ENCODE measurements at regions not wholly inside any gene's neighbourhood (a gene's known extent, or its start where the extent isn't known, plus 50 kb on each side); places are given as distances from the start of the nearest gene placed in this dataset.
A peak's percentile ranks its signal among the peaks of the same experiment; 100 is the strongest.

- no peaks in the 10 kb centered on the region for H3K36me3 ChIP-seq (ENCODE audit: control insufficient read depth, insufficient read depth, low read length)
- no peaks in the 10 kb centered on the region for H3K27me3 ChIP-seq (ENCODE audit: control insufficient read depth, insufficient read depth, low read length, poor library complexity, severe bottlenecking)
- no peak overlapping the region for H3K27ac ChIP-seq (ENCODE audit: low read depth, low read length)
- no peak for DNase-seq
- no peak overlapping the region for H3K27ac Mint-ChIP-seq
- H3K9me3 ChIP-seq (ENCODE audit: control insufficient read depth, low read length) = peaks cover 11% of the 10 kb centered on the region
- H3K4me3 Mint-ChIP-seq = no peak overlapping the region
- peaks cover 13% of the 10 kb centered on the region for H3K9me3 Mint-ChIP-seq
- no peak overlapping the region for H3K9ac ChIP-seq (ENCODE audit: extremely low read depth, low read length, poor library complexity, severe bottlenecking)
- TF ChIP-seq CTCF (conservative IDR thresholded peaks at IDR 0.05) = no peak
- no peaks in the 10 kb centered on the region for H3K4me1 ChIP-seq (ENCODE audit: control insufficient read depth, insufficient read depth, low read length)
- H3K36me3 Mint-ChIP-seq (ENCODE audit: low read depth) = peaks cover 10% of the 10 kb centered on the region
- 92 to 100% methylated on average over 2 to 6 of the region's 6 CpGs for WGBS, 2 experiments (ENCODE audit: insufficient coverage in 1 of 2, insufficient read length in 1 of 2)
- no peaks in the 10 kb centered on the region for H3K27me3 Mint-ChIP-seq (ENCODE audit: insufficient read depth)
- H3K4me3 ChIP-seq (ENCODE audit: low read length) = no peak overlapping the region
- H3K4me1 Mint-ChIP-seq = peaks cover 16% of the 10 kb centered on the region
Measured at GRCh38 chr3:21185816-21186314, 565.1 kb downstream of the ZNF385D start.

- H3K9me3 Mint-ChIP-seq = peaks cover 30% of the 10 kb centered on the region
- peaks cover 22% of the 10 kb centered on the region for H3K9me3 ChIP-seq (ENCODE audit: control insufficient read depth, low read length)
- no peak overlapping the region for H3K27ac ChIP-seq (ENCODE audit: low read depth, low read length)
- H3K4me3 Mint-ChIP-seq = no peak overlapping the region
- H3K4me1 ChIP-seq (ENCODE audit: control insufficient read depth, insufficient read depth, low read length) = no peaks in the 10 kb centered on the region
- no peak overlapping the region for H3K27ac Mint-ChIP-seq
- 90 to 94% methylated on average over 2 to 3 of the region's 3 CpGs for WGBS, 2 experiments (ENCODE audit: insufficient coverage in 1 of 2, insufficient read length in 1 of 2)
- no peaks in the 10 kb centered on the region for H3K27me3 ChIP-seq (ENCODE audit: control insufficient read depth, insufficient read depth, low read length, poor library complexity, severe bottlenecking)
- no peak for TF ChIP-seq CTCF (conservative IDR thresholded peaks at IDR 0.05)
- H3K4me3 ChIP-seq (ENCODE audit: low read length) = no peak overlapping the region
- no peaks in the 10 kb centered on the region for H3K36me3 ChIP-seq (ENCODE audit: control insufficient read depth, insufficient read depth, low read length)
- DNase-seq = no peak
- no peak overlapping the region for H3K9ac ChIP-seq (ENCODE audit: extremely low read depth, low read length, poor library complexity, severe bottlenecking)
- no peaks in the 10 kb centered on the region for H3K27me3 Mint-ChIP-seq (ENCODE audit: insufficient read depth)
- H3K36me3 Mint-ChIP-seq (ENCODE audit: low read depth) = peaks cover 18% of the 10 kb centered on the region
- H3K4me1 Mint-ChIP-seq = peaks cover 5% of the 10 kb centered on the region
Measured at GRCh38 chr3:21174461-21174860, 576.5 kb downstream of the ZNF385D start.

- TF ChIP-seq CTCF (conservative IDR thresholded peaks at IDR 0.05) = peak; percentile 85
- peak; percentile 66 for DNase-seq
- Mint-ChIP-seq H3K27me3 (ENCODE audit: insufficient read depth) (no peaks in the 10 kb centered on the region), H3K4me3 (no peak overlapping the region), H3K27ac (no peak overlapping the region), H3K9me3 (peaks cover 4% of the 10 kb centered on the region), H3K4me1 (peaks cover 8% of the 10 kb centered on the region), H3K36me3 (ENCODE audit: low read depth) (peaks cover 4% of the 10 kb centered on the region)
- Histone ChIP-seq H3K27me3 (ENCODE audit: control insufficient read depth, insufficient read depth, low read length, poor library complexity, severe bottlenecking) (no peaks in the 10 kb centered on the region), H3K27ac (ENCODE audit: low read depth, low read length) (no peak overlapping the region), H3K9ac (ENCODE audit: extremely low read depth, low read length, poor library complexity, severe bottlenecking) (no peak overlapping the region), H3K36me3 (ENCODE audit: control insufficient read depth, insufficient read depth, low read length) (no peaks in the 10 kb centered on the region), H3K4me3 (ENCODE audit: low read length) (no peak overlapping the region), H3K9me3 (ENCODE audit: control insufficient read depth, low read length) (peaks cover 4% of the 10 kb centered on the region), H3K4me1 (ENCODE audit: control insufficient read depth, insufficient read depth, low read length) (no peaks in the 10 kb centered on the region)
- WGBS, 2 experiments (ENCODE audit: insufficient coverage in 1 of 2, insufficient read length in 1 of 2) = 60 to 81% methylated on average over 1 of the region's 1 CpG
Measured at GRCh38 chr3:21170964-21171363, 580.0 kb downstream of the ZNF385D start.

Data from endodermal cell (in vitro differentiated cells).